ENCODE measurements at regions not wholly inside any gene's neighbourhood (a gene's known extent, or its start where the extent isn't known, plus 50 kb on each side); places are given as distances from the start of the nearest gene placed in this dataset.

DNA sequence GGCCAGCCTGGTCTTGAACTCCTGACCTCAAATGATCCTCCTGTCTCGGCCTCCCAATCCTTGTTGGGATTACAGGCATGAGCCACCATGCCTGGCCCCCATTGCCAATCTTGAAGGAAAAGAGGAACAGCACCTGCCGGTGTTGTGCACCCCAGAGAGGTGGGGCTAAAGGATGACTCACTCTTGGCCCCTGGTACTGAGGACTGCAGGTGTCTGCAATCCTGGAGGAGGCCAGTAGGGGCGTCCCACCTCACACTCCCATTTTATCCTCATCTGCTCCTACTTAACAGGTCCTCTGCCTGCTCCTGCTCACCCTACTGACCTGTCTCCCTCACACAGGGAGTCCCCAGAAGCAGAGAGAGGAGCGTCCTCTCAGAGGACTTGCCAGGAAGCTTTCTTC is 390.4 kb downstream of the ARHGEF28 start:
- intact Hi-C loops (cut with micrococcal nuclease; ENCODE audit: unreplicated experiment): no loop called here
- H3K36me3 ChIP-seq (ENCODE audit: insufficient read depth, low read length, poor library complexity, severe bottlenecking): no peaks in the 10 kb centered on the region
- peaks cover 4% of the 10 kb centered on the region for H3K4me1 ChIP-seq (ENCODE audit: insufficient read depth, low read length, poor library complexity, severe bottlenecking)
- no peaks in the 10 kb centered on the region for H3K9me3 ChIP-seq (ENCODE audit: low read depth, low read length, poor library complexity, severe bottlenecking)
- DNase-seq (ENCODE audit: low spot score): no peak
- TF ChIP-seq EZH2 (IDR thresholded peaks at IDR 0.05; ENCODE audit: borderline replicate concordance, low read depth, low read length, poor library complexity, severe bottlenecking): no peak
- TF ChIP-seq, protein P1, sequence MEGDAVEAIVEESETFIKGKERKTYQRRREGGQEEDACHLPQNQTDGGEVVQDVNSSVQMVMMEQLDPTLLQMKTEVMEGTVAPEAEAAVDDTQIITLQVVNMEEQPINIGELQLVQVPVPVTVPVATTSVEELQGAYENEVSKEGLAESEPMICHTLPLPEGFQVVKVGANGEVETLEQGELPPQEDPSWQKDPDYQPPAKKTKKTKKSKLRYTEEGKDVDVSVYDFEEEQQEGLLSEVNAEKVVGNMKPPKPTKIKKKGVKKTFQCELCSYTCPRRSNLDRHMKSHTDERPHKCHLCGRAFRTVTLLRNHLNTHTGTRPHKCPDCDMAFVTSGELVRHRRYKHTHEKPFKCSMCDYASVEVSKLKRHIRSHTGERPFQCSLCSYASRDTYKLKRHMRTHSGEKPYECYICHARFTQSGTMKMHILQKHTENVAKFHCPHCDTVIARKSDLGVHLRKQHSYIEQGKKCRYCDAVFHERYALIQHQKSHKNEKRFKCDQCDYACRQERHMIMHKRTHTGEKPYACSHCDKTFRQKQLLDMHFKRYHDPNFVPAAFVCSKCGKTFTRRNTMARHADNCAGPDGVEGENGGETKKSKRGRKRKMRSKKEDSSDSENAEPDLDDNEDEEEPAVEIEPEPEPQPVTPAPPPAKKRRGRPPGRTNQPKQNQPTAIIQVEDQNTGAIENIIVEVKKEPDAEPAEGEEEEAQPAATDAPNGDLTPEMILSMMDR (conservative IDR thresholded peaks at IDR 0.05; ENCODE audit: low read depth, low read length): peak; percentile 37
- H3K27me3 ChIP-seq (replicated peaks; ENCODE audit: insufficient read depth, low read depth, low read length, poor library complexity): peaks cover 92% of the 10 kb centered on the region
- BruUV-seq (replicated peaks): no TSS peak
- H3K27ac ChIP-seq (ENCODE audit: low read depth, low read length, poor library complexity, severe bottlenecking): no peak overlapping the region
- POLR2A ChIA-PET (ENCODE audit: low non-redundant PET): no interaction called here
- no peak overlapping the region for H3K4me3 ChIP-seq (ENCODE audit: low read depth, low read length, poor library complexity, severe bottlenecking)
- CTCF ChIA-PET: no interaction called here

DNA sequence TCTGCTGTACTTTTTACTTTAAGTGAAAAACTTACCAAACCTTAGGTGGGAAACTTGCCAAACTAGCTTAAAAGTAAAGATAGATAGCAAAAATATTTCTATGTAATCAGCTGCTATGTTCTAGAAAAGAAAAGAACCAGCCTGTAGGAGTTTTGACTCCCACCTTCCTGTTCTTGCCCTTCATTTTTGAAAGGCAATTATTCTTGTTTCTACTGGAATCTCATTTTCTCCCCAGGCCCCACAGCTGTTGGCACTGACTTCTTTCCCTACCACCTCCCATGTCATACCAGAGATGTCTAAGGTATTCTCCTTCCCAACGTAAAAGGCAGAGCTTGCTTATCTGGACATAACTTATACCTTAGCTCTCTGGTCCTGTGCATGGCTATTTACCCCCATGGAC is 389.7 kb downstream of the ARHGEF28 start:
- no TSS peak for BruUV-seq (replicated peaks)
- CTCF ChIA-PET: interaction anchor here (0.7 kb wide), 1 partner anchor 114 kb away, joined by 5 read pairs; no protein-coding TSS in a partner anchor
- H3K4me3 ChIP-seq (ENCODE audit: low read depth, low read length, poor library complexity, severe bottlenecking): no peak overlapping the region
- TF ChIP-seq, protein P1 (conservative IDR thresholded peaks at IDR 0.05; ENCODE audit: low read depth, low read length): no peak
- no peak for TF ChIP-seq EZH2 (IDR thresholded peaks at IDR 0.05; ENCODE audit: borderline replicate concordance, low read depth, low read length, poor library complexity, severe bottlenecking)
- H3K27me3 ChIP-seq (replicated peaks; ENCODE audit: insufficient read depth, low read depth, low read length, poor library complexity): peaks cover 92% of the 10 kb centered on the region
- intact Hi-C loops (cut with micrococcal nuclease; ENCODE audit: unreplicated experiment): no loop called here
- no peak overlapping the region for H3K27ac ChIP-seq (ENCODE audit: low read depth, low read length, poor library complexity, severe bottlenecking)
- no peaks in the 10 kb centered on the region for H3K9me3 ChIP-seq (ENCODE audit: low read depth, low read length, poor library complexity, severe bottlenecking)
- H3K36me3 ChIP-seq (ENCODE audit: insufficient read depth, low read length, poor library complexity, severe bottlenecking): no peaks in the 10 kb centered on the region
- peaks cover 4% of the 10 kb centered on the region for H3K4me1 ChIP-seq (ENCODE audit: insufficient read depth, low read length, poor library complexity, severe bottlenecking)
- no peak for DNase-seq (ENCODE audit: low spot score)
- POLR2A ChIA-PET (ENCODE audit: low non-redundant PET): no interaction called here

DNA sequence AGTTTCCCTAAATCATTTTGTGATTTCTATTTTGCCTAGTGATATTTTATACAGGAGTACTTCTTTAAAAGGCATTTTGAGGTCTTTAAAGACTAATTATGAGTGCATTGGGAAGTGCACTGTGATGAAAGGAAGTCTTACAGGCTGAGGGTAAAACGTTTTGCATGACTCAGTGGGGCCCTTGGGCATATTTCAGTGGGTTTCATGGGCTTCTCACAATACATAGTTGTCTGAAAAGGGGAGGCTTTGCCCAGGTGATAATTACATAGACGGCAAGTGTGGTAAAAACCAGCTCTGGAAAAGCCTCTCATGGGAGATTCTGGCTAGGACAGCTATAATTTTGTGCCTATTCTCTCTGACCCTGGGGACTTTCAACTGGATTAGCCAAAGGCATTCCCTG is 387.2 kb downstream of the ARHGEF28 start:
- no peak overlapping the region for H3K27ac ChIP-seq (ENCODE audit: low read depth, low read length, poor library complexity, severe bottlenecking)
- ChIA-PET POLR2A (ENCODE audit: low non-redundant PET) (no interaction called here), CTCF (no interaction called here)
- BruUV-seq (replicated peaks): no TSS peak
- no peak for DNase-seq (ENCODE audit: low spot score)
- peaks cover 80% of the 10 kb centered on the region for H3K27me3 ChIP-seq (replicated peaks; ENCODE audit: insufficient read depth, low read depth, low read length, poor library complexity)
- TF ChIP-seq, protein P1 (conservative IDR thresholded peaks at IDR 0.05; ENCODE audit: low read depth, low read length): no peak
- no peak for TF ChIP-seq EZH2 (IDR thresholded peaks at IDR 0.05; ENCODE audit: borderline replicate concordance, low read depth, low read length, poor library complexity, severe bottlenecking)
- H3K4me3 ChIP-seq (ENCODE audit: low read depth, low read length, poor library complexity, severe bottlenecking): no peak overlapping the region
- peaks cover 4% of the 10 kb centered on the region for H3K4me1 ChIP-seq (ENCODE audit: insufficient read depth, low read length, poor library complexity, severe bottlenecking)
- no peaks in the 10 kb centered on the region for H3K9me3 ChIP-seq (ENCODE audit: low read depth, low read length, poor library complexity, severe bottlenecking)
- intact Hi-C loops (cut with micrococcal nuclease; ENCODE audit: unreplicated experiment): no loop called here
- no peaks in the 10 kb centered on the region for H3K36me3 ChIP-seq (ENCODE audit: insufficient read depth, low read length, poor library complexity, severe bottlenecking)
